ENCODE measurements at regions not wholly inside any gene's neighbourhood (a gene's known extent, or its start where the extent isn't known, plus 50 kb on each side); places are given as distances from the start of the nearest gene placed in this dataset.

DNA sequence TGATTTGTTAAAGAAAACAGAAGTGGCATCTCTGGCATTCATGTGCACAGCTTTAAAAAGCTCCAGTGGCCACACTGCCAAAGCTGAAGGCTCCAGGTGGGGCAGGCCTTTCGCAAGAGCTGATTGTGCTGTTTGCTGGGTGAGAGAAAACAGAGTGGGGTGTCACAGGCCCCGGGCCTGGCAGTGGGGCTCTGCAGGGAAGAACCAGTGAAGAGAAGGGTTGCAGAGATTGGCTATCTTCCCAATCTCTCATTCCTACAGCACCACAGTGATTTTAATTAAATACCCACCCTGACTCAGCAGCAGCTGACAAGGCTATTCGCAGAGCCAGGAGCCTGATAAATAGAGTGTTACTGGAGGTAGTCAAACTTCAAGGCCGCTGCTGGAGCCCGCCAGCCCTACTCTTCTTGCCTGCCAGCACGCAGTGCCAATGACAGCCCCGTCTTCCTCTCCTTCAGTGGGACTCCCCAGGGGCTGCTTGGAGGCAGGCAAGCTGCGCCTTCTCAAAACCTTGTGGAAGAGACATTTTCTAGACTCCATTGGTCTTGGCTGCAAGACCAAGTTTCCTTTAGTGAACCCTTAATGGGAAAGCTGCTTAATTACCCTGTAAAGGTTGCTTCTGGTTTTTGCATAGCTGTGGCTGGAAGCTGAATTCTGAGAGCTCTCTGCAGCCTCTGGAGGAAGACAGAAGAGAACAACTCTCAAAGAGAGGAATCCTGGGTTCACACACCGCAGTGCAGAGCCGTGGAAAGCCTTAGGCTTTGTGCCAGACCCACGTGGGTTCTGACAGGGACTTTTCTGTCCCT is 225.8 kb upstream of the SLCO3A1 start:
- TF ChIP-seq EGR1 (IDR thresholded peaks at IDR 0.05; ENCODE audit: borderline replicate concordance in 1 of 2, low read depth in 2 of 2, low read length in 2 of 2) (no peak), HDAC2 (IDR thresholded peaks at IDR 0.05) (no peak), EZH2 (IDR thresholded peaks at IDR 0.05; ENCODE audit: borderline replicate concordance, control insufficient read depth, low read depth, low read length) (no peak)
- TF ChIP-seq, protein P1, sequence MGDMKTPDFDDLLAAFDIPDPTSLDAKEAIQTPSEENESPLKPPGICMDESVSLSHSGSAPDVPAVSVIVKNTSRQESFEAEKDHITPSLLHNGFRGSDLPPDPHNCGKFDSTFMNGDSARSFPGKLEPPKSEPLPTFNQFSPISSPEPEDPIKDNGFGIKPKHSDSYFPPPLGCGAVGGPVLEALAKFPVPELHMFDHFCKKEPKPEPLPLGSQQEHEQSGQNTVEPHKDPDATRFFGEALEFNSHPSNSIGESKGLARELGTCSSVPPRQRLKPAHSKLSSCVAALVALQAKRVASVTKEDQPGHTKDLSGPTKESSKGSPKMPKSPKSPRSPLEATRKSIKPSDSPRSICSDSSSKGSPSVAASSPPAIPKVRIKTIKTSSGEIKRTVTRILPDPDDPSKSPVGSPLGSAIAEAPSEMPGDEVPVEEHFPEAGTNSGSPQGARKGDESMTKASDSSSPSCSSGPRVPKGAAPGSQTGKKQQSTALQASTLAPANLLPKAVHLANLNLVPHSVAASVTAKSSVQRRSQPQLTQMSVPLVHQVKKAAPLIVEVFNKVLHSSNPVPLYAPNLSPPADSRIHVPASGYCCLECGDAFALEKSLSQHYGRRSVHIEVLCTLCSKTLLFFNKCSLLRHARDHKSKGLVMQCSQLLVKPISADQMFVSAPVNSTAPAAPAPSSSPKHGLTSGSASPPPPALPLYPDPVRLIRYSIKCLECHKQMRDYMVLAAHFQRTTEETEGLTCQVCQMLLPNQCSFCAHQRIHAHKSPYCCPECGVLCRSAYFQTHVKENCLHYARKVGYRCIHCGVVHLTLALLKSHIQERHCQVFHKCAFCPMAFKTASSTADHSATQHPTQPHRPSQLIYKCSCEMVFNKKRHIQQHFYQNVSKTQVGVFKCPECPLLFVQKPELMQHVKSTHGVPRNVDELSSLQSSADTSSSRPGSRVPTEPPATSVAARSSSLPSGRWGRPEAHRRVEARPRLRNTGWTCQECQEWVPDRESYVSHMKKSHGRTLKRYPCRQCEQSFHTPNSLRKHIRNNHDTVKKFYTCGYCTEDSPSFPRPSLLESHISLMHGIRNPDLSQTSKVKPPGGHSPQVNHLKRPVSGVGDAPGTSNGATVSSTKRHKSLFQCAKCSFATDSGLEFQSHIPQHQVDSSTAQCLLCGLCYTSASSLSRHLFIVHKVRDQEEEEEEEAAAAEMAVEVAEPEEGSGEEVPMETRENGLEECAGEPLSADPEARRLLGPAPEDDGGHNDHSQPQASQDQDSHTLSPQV (IDR thresholded peaks at IDR 0.05), result no peak
- TF ChIP-seq, protein P2, sequence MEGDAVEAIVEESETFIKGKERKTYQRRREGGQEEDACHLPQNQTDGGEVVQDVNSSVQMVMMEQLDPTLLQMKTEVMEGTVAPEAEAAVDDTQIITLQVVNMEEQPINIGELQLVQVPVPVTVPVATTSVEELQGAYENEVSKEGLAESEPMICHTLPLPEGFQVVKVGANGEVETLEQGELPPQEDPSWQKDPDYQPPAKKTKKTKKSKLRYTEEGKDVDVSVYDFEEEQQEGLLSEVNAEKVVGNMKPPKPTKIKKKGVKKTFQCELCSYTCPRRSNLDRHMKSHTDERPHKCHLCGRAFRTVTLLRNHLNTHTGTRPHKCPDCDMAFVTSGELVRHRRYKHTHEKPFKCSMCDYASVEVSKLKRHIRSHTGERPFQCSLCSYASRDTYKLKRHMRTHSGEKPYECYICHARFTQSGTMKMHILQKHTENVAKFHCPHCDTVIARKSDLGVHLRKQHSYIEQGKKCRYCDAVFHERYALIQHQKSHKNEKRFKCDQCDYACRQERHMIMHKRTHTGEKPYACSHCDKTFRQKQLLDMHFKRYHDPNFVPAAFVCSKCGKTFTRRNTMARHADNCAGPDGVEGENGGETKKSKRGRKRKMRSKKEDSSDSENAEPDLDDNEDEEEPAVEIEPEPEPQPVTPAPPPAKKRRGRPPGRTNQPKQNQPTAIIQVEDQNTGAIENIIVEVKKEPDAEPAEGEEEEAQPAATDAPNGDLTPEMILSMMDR (IDR thresholded peaks at IDR 0.05 in 2 of 3, conservative IDR thresholded peaks at IDR 0.05 in 1 of 3; ENCODE audit: control insufficient read depth in 2 of 3, extremely low read depth in 1 of 3, insufficient read depth in 1 of 3, low read depth in 3 of 3, low read length in 3 of 3), result no peak
